GM12864 (cell line): ENCODE measurements at regions not wholly inside any gene's neighbourhood (a gene's known extent, or its start where the extent isn't known, plus 50 kb on each side); places are given as distances from the start of the nearest gene placed in this dataset.
"Not testable (repeated sequence)": the region's sequence is repeated elsewhere in the genome, so short reads cannot be mapped to it uniquely, and the experiment has no call there.

Experiments
- DNase-seq: peaks from one replicate; pipeline ENCODE4 v3.0.0-alpha.2; 2011; ENCODE audit warnings: low read depth
- H3K4me3 ChIP-seq: 2 replicates; pipeline ENCODE4 v1.5.1; 2011; ENCODE audit warnings: mild to moderate bottlenecking, low read depth, low read length, control low read depth
- TF ChIP-seq, protein P1 (sequence below): IDR thresholded peaks from 2 replicates; pipeline ENCODE4 v1.5.1; 2011; ENCODE audit warnings: low read depth, mild to moderate bottlenecking, moderate library complexity, low read length, control low read depth, inconsistent platforms; ENCODE audit errors: missing control alignments

DNA sequence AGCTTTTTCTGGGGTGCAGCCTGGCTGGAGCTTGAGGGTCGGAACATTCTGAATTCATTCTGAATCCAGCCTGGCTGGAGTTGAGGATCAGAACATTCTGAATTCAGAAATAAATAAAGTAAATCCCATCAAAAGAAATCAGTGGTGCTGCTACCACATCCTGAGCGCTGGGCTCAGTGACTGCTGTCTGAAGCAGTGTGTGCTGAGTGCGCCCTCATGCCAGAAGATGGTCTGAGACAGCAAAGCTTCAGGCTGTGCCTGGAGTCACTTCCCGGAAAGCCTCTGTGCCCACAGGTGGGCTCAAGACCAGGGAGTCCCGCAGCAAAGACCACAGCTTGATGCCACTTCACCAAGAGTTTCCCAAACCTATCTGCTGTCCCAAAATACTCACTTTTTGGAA is 187.9 kb downstream of the VAPA start:
- TF ChIP-seq, protein P1, sequence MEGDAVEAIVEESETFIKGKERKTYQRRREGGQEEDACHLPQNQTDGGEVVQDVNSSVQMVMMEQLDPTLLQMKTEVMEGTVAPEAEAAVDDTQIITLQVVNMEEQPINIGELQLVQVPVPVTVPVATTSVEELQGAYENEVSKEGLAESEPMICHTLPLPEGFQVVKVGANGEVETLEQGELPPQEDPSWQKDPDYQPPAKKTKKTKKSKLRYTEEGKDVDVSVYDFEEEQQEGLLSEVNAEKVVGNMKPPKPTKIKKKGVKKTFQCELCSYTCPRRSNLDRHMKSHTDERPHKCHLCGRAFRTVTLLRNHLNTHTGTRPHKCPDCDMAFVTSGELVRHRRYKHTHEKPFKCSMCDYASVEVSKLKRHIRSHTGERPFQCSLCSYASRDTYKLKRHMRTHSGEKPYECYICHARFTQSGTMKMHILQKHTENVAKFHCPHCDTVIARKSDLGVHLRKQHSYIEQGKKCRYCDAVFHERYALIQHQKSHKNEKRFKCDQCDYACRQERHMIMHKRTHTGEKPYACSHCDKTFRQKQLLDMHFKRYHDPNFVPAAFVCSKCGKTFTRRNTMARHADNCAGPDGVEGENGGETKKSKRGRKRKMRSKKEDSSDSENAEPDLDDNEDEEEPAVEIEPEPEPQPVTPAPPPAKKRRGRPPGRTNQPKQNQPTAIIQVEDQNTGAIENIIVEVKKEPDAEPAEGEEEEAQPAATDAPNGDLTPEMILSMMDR: no peak
- no peak for DNase-seq
- H3K4me3 ChIP-seq: no peak overlapping the region

DNA sequence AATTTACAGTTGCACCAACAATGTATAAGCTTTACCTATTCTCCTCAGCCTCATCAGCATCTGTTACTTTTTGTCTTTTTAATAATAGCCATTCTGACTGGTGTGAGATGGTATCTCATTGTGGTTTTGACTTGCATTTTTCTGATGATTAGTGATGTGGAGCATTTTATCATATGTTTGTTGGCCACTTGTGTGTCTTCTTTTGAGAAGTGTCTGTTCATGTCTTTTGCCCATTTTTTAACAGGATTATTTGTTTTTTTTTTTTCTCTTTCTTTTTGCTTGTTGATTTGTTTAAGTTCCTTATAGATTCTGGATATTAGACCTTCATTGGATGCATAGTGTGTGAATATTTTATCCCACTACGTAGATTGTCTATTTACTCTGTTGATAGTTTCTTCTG is 191.3 kb downstream of the VAPA start:
- not testable (repeated sequence) for H3K4me3 ChIP-seq, DNase-seq

DNA sequence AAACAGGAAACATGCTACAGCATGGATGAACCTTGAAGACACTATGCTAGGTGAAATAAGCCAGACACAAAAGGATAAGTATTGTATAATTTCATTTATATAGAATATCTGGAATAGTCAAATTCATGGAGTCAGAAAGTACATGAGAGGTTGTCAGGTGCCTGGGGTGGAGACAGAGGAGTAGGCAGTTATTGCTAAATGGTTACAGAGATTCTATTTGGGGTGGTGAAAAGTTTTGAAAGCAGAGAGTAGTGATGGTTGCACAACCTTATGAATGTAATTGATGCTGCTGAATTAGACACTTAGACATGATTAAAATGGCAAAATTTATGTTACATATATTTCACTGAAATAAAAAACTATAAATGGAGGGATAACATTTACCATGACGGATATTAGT is 197.4 kb downstream of the VAPA start:
- TF ChIP-seq, protein P1: no peak
- no peak for DNase-seq

DNA sequence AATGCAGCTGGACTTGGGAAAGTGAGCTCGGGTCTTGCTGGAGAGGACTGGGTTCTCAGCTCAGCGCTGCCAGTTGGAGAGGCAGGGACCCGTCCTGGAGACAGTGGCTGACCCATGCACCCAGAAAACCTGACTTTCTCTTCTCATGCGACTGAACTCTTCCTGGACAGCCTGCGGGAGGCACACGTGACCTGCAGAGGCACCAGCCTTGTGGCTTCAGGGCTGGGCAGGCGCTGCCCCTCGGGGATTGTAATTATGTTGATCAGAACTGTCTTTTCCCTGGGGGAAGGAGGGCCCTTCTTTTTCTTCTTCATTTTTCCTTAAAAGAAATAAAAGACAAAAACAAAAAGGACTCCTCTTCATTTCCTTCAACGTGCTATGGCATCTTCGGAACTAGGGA is 198.1 kb downstream of the VAPA start:
- no peak for DNase-seq

More for the DNA sequence above, 197.4 kb downstream of the VAPA start:
- H3K4me3 ChIP-seq: no peak overlapping the region

DNA sequence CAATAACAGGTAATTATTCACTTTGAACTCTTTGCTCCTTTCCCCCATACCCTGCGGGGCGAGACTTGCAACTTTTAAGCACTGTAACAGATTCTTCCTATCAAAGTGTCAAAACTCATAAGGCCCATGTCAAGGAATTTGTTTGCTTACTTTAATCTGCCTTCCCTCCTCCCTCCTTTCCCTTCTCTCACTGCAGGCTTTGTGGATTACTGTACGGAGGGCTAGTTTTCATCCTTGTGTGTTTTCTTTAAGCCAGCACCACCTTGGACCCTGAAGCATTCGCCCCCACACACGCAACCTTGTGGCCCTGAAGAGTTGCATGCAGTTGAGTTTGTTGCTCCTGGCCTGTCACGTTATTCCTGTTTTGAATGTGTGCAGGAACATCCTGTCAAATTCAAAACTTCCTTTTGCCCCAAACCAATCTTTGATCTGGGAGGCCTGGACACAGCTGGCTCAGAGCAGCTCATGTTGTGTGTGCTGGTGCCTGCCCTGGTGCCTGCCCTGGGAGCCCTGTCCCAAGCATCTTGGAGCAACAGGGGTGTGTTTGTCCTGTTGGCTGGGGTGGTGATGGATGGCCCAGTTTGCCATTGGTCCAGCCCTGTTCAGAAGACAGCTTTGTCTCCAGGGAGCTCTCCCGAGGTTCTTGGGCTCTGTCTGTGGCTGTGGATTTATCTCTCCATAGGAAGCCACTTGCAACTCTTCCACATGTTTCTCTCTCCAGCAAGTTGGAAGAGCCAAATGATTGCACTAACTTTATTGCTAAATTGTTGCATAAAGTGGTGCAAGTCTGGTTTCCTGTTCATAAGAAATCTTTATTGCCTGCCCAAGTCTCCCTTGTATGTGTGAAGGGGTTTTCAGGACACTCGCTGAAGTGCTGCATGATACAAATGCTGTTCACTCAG is 199.6 kb downstream of the VAPA start:
- no peak overlapping the region for H3K4me3 ChIP-seq
- TF ChIP-seq, protein P1: no peak
- no peak for DNase-seq

More for the DNA sequence above, 198.1 kb downstream of the VAPA start:
- no peak overlapping the region for H3K4me3 ChIP-seq
- TF ChIP-seq, protein P1: no peak

DNA sequence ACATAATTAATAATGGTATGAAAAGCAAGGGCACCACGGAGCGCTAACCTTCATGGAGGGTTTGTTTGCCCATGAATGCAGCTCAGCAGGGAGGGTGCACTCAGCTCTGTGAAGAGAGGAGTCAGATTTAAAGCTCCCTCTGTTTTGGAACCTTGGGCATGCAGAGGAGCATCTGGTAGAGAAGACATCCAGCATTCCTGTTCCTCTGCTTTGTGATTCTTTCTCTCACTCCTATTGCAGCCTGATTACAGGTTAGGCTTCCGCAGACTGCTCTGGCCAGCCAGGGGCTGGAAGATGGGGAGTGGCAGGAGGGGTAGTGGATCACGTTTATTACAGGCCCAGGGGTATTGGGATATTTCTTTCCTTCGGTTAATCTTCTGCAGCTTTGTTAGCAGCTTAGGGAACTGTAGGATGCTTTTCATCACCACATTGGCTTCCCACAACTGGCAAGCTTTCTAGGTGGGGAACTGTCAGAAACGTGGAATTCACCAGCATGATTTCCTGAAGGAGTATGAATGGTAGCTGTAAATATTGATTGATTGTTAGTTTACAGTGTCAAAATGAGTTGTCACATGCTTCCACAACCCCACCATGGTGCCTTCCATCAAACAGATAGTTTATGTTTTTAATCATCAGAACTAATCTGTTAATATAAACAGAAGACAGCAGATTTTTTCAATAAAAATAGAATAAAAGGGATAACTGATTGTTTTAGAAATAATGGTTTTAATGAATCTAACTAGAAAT is 201.1 kb downstream of the VAPA start:
- no peak overlapping the region for H3K4me3 ChIP-seq
- TF ChIP-seq, protein P1: no peak
- no peak for DNase-seq

DNA sequence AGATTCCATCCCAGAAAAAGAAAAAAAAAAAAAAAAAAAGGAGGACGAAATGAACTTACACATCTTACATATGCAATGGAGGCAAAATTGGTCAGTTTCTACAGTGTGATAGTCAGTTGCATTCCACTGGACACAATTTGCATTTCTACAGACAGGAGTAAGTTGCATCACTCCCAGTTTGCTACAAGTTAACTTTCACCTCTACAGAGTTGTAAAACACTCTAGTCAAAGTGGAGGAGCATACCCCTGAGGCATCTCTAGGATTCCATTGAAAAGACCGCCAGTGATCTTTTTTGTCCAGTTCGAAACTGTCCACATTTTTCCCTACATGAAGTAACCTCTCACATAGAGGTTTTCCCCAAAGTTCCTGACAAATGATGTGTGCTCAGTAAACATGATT is 202.8 kb downstream of the VAPA start:
- no peak for DNase-seq
- TF ChIP-seq, protein P1: no peak

More for the DNA sequence above, 202.8 kb downstream of the VAPA start:
- no peak overlapping the region for H3K4me3 ChIP-seq
